ENCODE measurements at regions not wholly inside any gene's neighbourhood (a gene's known extent, or its start where the extent isn't known, plus 50 kb on each side); places are given as distances from the start of the nearest gene placed in this dataset.
"Not testable (repeated sequence)": the region's sequence is repeated elsewhere in the genome, so short reads cannot be mapped to it uniquely, and the experiment has no call there.

GRCh38 chr2:7094231-7094741 lies 177.1 kb downstream of the RNF144A start:
- no peak overlapping the region for H3K4me3 ChIP-seq (ENCODE audit: control insufficient read depth, low read depth, low read length)
- DNase-seq (ENCODE audit: low read depth): no peak
- TF ChIP-seq, protein P1, sequence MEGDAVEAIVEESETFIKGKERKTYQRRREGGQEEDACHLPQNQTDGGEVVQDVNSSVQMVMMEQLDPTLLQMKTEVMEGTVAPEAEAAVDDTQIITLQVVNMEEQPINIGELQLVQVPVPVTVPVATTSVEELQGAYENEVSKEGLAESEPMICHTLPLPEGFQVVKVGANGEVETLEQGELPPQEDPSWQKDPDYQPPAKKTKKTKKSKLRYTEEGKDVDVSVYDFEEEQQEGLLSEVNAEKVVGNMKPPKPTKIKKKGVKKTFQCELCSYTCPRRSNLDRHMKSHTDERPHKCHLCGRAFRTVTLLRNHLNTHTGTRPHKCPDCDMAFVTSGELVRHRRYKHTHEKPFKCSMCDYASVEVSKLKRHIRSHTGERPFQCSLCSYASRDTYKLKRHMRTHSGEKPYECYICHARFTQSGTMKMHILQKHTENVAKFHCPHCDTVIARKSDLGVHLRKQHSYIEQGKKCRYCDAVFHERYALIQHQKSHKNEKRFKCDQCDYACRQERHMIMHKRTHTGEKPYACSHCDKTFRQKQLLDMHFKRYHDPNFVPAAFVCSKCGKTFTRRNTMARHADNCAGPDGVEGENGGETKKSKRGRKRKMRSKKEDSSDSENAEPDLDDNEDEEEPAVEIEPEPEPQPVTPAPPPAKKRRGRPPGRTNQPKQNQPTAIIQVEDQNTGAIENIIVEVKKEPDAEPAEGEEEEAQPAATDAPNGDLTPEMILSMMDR (conservative IDR thresholded peaks at IDR 0.05; ENCODE audit: control insufficient read depth, insufficient read depth, low read depth, low read length): no peak

GRCh38 chr2:7096726-7097352 lies 179.6 kb downstream of the RNF144A start:
- no peak overlapping the region for H3K4me3 ChIP-seq (ENCODE audit: control insufficient read depth, low read depth, low read length)
- DNase-seq (ENCODE audit: low read depth): no peak
- TF ChIP-seq, protein P1 (conservative IDR thresholded peaks at IDR 0.05; ENCODE audit: control insufficient read depth, insufficient read depth, low read depth, low read length): no peak

GRCh38 chr2:7097353-7097895 lies 180.2 kb downstream of the RNF144A start:
- TF ChIP-seq, protein P1 (conservative IDR thresholded peaks at IDR 0.05; ENCODE audit: control insufficient read depth, insufficient read depth, low read depth, low read length): peak; percentile 91
- peak; percentile 59 for DNase-seq (ENCODE audit: low read depth)
- H3K4me3 ChIP-seq (ENCODE audit: control insufficient read depth, low read depth, low read length): no peak overlapping the region

- H3K4me3 ChIP-seq (ENCODE audit: control insufficient read depth, low read depth, low read length): no peak overlapping the region
These were observed 181.6 kb downstream of the RNF144A start for GRCh38 chr2:7098816-7099215.

DNA sequence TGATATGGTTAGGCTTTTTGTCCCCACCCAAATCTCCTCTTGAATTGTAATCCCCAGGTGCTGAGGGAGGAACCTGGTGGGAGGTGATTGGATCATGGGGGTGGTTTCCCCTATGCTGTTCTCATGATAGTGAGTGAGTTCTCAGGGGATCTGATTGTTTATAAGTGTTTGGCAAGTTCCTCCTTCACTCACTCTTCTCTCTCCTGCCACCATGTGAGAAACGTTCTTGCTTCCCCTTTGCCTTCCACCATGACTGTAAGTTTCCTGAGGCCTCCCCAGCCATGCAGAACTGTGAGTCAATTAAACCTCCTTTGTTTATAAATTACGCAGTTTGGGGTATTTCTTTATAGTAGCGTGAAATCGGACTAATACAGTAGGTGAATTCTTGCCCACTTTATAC lies 182.5 kb downstream of the RNF144A start:
- H3K4me3 ChIP-seq (ENCODE audit: control insufficient read depth, low read depth, low read length); DNase-seq (ENCODE audit: low read depth): not testable (repeated sequence)

More at GRCh38 chr2:7098816-7099215, 181.6 kb downstream of the RNF144A start:
- no peak for DNase-seq (ENCODE audit: low read depth)
- TF ChIP-seq, protein P1 (conservative IDR thresholded peaks at IDR 0.05; ENCODE audit: control insufficient read depth, insufficient read depth, low read depth, low read length): no peak

DNA sequence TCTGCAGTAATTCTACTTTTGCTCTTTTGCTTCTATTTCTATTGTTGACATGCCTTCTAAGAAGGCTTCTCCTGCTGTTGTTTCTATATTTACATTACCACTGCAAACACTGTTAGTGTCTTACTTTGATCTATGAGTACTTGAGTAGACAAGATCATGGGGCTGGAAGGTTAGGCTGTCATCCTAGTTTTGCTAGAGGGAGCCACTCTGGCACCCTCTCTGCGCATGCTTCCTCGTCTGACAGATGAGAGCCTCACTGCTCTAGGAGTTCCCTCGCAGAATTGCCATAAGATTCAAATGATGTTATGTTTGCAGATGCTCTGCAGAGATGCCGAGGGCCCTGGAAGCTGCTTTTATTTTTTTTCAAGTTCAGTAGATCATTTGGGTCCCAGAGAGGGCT lies 185.6 kb downstream of the RNF144A start:
- H3K4me3 ChIP-seq (ENCODE audit: control insufficient read depth, low read depth, low read length): no peak overlapping the region
- TF ChIP-seq, protein P1 (conservative IDR thresholded peaks at IDR 0.05; ENCODE audit: control insufficient read depth, insufficient read depth, low read depth, low read length): no peak
- DNase-seq (ENCODE audit: low read depth): no peak

DNA sequence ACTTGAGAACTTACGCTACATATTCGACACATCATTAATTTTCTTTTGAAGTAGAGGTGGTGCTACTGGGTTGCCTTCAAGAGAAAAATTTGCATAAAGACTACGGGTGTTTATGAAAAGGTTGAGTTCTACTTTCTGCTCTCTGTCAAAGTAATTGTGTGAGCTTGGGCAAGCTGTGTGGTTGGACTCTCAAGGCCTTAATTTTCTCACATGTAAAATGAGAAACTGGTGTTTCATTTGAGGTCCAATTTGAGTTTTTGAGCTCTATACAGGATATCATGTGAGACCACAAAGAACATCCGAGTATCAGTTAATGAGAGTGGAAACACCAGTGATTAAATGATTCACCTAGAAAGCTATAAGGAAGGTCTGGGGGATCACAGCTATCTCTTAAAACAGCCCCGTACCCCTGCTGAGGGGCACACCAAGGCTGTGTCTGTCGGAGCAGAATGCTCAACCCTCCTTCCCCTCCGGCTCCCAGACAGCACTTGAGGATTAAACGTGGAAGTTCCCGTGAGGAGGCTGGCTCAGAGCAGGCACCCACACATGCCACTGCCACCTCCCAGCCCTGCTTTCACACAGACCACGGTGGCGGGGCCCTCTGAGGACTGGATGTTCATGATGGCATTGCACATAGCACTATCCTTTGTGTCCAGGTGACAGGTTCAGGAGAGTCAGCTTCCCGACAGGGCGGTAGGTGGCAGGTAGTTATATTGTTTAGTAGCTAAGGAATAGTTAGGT lies 191.8 kb downstream of the RNF144A start:
- DNase-seq (ENCODE audit: low read depth): no peak
- H3K4me3 ChIP-seq (ENCODE audit: control insufficient read depth, low read depth, low read length): no peak overlapping the region
- TF ChIP-seq, protein P1 (conservative IDR thresholded peaks at IDR 0.05; ENCODE audit: control insufficient read depth, insufficient read depth, low read depth, low read length): no peak

All from fibroblast of mammary gland (primary cell).